HepG2 (cell line): ENCODE measurements at regions not wholly inside any gene's neighbourhood (a gene's known extent, or its start where the extent isn't known, plus 50 kb on each side); places are given as distances from the start of the nearest gene placed in this dataset.

ENCODE experiments used
- ATAC-seq: fragments of 200-7000 bp; cut with Tn5 transposase; 3 replicates; pipeline ENCODE4 v1.9.1; 2020; ENCODE audit warnings: mild to moderate bottlenecking, moderate library complexity
- BruUV-seq: library from RNA; stranded (reverse); fragments of 400-500 nt; replicated peaks from 2 replicates; lab custom pipeline; 2021; lab: Mats Ljungman, UMichigan
- CTCF ChIA-PET: fragments of 300-600 bp; formaldehyde crosslinking; extraction: SDS; loops from one replicate; lab custom pipeline; 2021; ENCODE audit warnings: low total read pairs, inconsistent platforms, low intra/inter-chr PET ratio; lab: Yijun Ruan, JAX
- POLR2A ChIA-PET: fragments of 350-600 bp; sonication (Branson Sonifier 250); formaldehyde crosslinking; loops from one replicate; lab custom pipeline; 2020; ENCODE audit warnings: antibody characterized with exemption, inconsistent platforms; lab: Yijun Ruan, JAX
- DNase-seq: peaks from one replicate; pipeline ENCODE4 v3.0.0-alpha.2; 2015; ENCODE audit warnings: low spot score
- FAIRE-seq: peaks from 3 replicates; lab custom pipeline; 2011; peaks lifted over from hg19 to GRCh38; lab: Jason Lieb, UNC
- H2AFZ ChIP-seq: one replicate; pipeline ENCODE4 v1.6.1; 2011; ENCODE audit warnings: low read length, inconsistent platforms
- H3K27ac ChIP-seq: fragments of 300-600 bp; 3 replicates; pipeline ENCODE4 v1.8.0; 2011; ENCODE audit warnings: mixed run types, mild to moderate bottlenecking, mixed read lengths, low read length, inconsistent platforms; ENCODE audit not compliant: insufficient read depth; ENCODE audit errors: extremely low read length
- H3K27me3 ChIP-seq, 2 experiments: fragments of 200-600 bp in 1 of 2; 2 replicates in 1 of 2; 3 replicates in 1 of 2; pipeline versions ENCODE4 v1.6.0 to v1.8.0; 2011; ENCODE audit warnings: low read length in 2 of 2, mild to moderate bottlenecking in 2 of 2, moderate library complexity in 2 of 2, inconsistent platforms in 1 of 2; ENCODE audit not compliant: insufficient read depth in 2 of 2, control insufficient read depth in 1 of 2
- H3K36me3 ChIP-seq, 2 experiments: fragments of 200-600 bp in 1 of 2; replicated peaks in 1 of 2; 2 replicates in 1 of 2; 3 replicates in 1 of 2; pipeline versions ENCODE4 v1.5.1 to v1.8.0; 2011; ENCODE audit warnings: low read length in 2 of 2, inconsistent platforms in 1 of 2; ENCODE audit not compliant: insufficient read depth in 2 of 2, control insufficient read depth in 1 of 2
- H3K4me1 ChIP-seq: 2 replicates; pipeline ENCODE4 v1.5.1; 2012; ENCODE audit warnings: low read length, inconsistent platforms; ENCODE audit not compliant: insufficient read depth
- H3K4me2 ChIP-seq: 2 replicates; pipeline ENCODE4 v1.6.0; 2011; ENCODE audit warnings: low read depth, low read length, inconsistent platforms
- H3K4me3 ChIP-seq, 3 experiments: fragments of 200-600 bp in 1 of 3; sonication (generic), shearing (Covaris generic) in 1 of 3; replicated peaks in 1 of 3; 2 replicates each; pipeline ENCODE4 v1.5.1; 2011 to 2016; ENCODE audit warnings: low read length in 3 of 3, inconsistent platforms in 2 of 3, low read depth in 2 of 3, mild to moderate bottlenecking in 2 of 3, control low read depth in 1 of 3, mixed read lengths in 1 of 3; ENCODE audit not compliant: insufficient read depth in 1 of 3
- H3K79me2 ChIP-seq: one replicate; pipeline ENCODE4 v1.6.1; 2011; ENCODE audit warnings: low read length, inconsistent platforms; ENCODE audit not compliant: insufficient read depth
- H3K9ac ChIP-seq: 2 replicates; pipeline ENCODE4 v1.6.0; 2011; ENCODE audit warnings: mild to moderate bottlenecking, low read depth, low read length, inconsistent platforms; ENCODE audit not compliant: insufficient read depth
- H3K9me3 ChIP-seq: 2 replicates; pipeline ENCODE4 v1.5.1; 2012; ENCODE audit warnings: mild to moderate bottlenecking, low read length
- H4K20me1 ChIP-seq: 2 replicates; pipeline ENCODE4 v1.6.0; 2011; ENCODE audit warnings: inconsistent platforms, mild to moderate bottlenecking, low read length, moderate library complexity; ENCODE audit not compliant: insufficient read depth
- MAFF ChIP-seq: IDR thresholded peaks from 2 replicates; pipeline ENCODE4 v1.6.1; 2011; ENCODE audit warnings: low read depth, low read length, improper control_type of control experiment
- MTA1 ChIP-seq: sonication (generic); formaldehyde crosslinking; IDR thresholded peaks from 2 replicates; pipeline ENCODE4 v1.4.0; 2020; ENCODE audit warnings: missing genetic modification reagents, mild to moderate bottlenecking, borderline replicate concordance
- PAF1 ChIP-seq: IDR thresholded peaks from 2 replicates; pipeline ENCODE4 v1.6.1; 2016; ENCODE audit warnings: missing genetic modification reagents, missing compliant biosample characterization
- SIN3B ChIP-seq: fragments of 150-350 bp; IDR thresholded peaks from 2 replicates; pipeline ENCODE4 v1.6.1; 2014; ENCODE audit warnings: low read length
- SRY ChIP-seq: sonication (generic); formaldehyde crosslinking; IDR thresholded peaks from 2 replicates; pipeline ENCODE4 v1.8.0; 2022; ENCODE audit warnings: mild to moderate bottlenecking, missing genetic modification reagents
- ZBTB7A ChIP-seq: sonication (generic); formaldehyde crosslinking; IDR thresholded peaks from 2 replicates; pipeline ENCODE4 v1.8.0; 2022; ENCODE audit warnings: mild to moderate bottlenecking, missing genetic modification reagents
- ZMYM3 ChIP-seq: sonication (generic); formaldehyde crosslinking; IDR thresholded peaks from 2 replicates; pipeline ENCODE4 v1.5.1; 2020; ENCODE audit warnings: mild to moderate bottlenecking, missing genetic modification reagents
- ZNF282 ChIP-seq: fragments of 450-650 bp; IDR thresholded peaks from 2 replicates; pipeline ENCODE4 v1.6.1; 2018; ENCODE audit not compliant: partially characterized antibody
- ZNF570 ChIP-seq: sonication (generic); formaldehyde crosslinking; IDR thresholded peaks from 2 replicates; pipeline ENCODE4 v1.4.0; 2020; ENCODE audit warnings: mild to moderate bottlenecking, missing genetic modification reagents, borderline replicate concordance
- ZNF780A ChIP-seq: sonication (generic); formaldehyde crosslinking; IDR thresholded peaks from 2 replicates; pipeline ENCODE4 v1.8.0; 2022; ENCODE audit warnings: mild to moderate bottlenecking, missing genetic modification reagents, moderate library complexity
- ZNF781 ChIP-seq: sonication (generic); formaldehyde crosslinking; IDR thresholded peaks from 2 replicates; pipeline ENCODE4 v1.5.1; 2020; ENCODE audit warnings: borderline replicate concordance, mild to moderate bottlenecking, missing genetic modification reagents; ENCODE audit errors: not compliant biosample characterization
- WGBS: methylation state at CpG from one replicate; pipeline ENCODE4 v1.1.6; 2017; ENCODE audit warnings: low lambda C conversion rate; 5-methylcytosine and 5-hydroxymethylcytosine counted together
- in situ Hi-C: cut with HindIII; loops from 2 replicates; pipeline ENCODE4 v1.10.0; 2017; ENCODE audit warnings: low pct_unique_long_range_greater_than_20kb; ENCODE audit not compliant: extremely low pct_ligation_motif_present
- intact Hi-C: fragments of 100-400 bp; cut with micrococcal nuclease; formaldehyde crosslinking; loops from one replicate; pipeline ENCODE4 v1.10.0; 2022; ENCODE audit not compliant: unreplicated experiment
- TF ChIP-seq, protein P1 (sequence below): sonication (generic); formaldehyde crosslinking; IDR thresholded peaks from 2 replicates; pipeline ENCODE4 v1.8.0; 2022; ENCODE audit warnings: mild to moderate bottlenecking, missing genetic modification reagents, borderline replicate concordance
- TF ChIP-seq, protein P2 (sequence below): IDR thresholded peaks from 2 replicates; pipeline ENCODE4 v1.6.1; 2016
- TF ChIP-seq, protein P3 (sequence below), 2 experiments: fragments of 450-650 bp in 1 of 2; sonication (generic) in 1 of 2; formaldehyde crosslinking in 1 of 2; IDR thresholded peaks; 2 replicates each; pipeline versions ENCODE4 v1.6.1 to v1.8.0; 2016 to 2022; ENCODE audit warnings: antibody characterized with exemption in 1 of 2, mild to moderate bottlenecking in 1 of 2, missing genetic modification reagents in 1 of 2

DNA sequence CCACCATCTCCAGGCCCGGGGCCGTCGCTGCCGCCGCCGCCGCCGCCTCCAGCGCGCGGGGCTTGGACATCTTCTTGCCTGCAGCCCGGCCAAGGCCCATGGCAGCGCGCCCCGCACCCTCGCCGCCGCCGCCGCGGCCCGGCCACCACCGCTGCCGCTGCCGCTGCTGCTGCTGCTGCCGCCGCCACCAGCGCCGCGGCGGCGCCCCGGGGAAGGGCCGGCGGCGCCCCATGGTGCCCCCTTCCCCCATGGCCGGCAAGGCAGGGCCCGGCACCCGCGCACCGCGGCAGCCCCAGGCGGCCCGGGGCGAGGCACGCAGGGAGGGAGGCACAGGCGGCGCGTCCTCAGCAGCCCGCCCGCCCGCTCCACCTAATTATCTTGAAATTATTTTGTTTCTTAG lies 3057.4 kb downstream of the RPIA start:
- no peaks in the 10 kb centered on the region for H3K9me3 ChIP-seq
- in situ Hi-C loops, result no loop called here
- H3K36me3 ChIP-seq, result no peaks in the 10 kb centered on the region
- FAIRE-seq, result no peak
- ATAC-seq, result no peak; the same call in 2 of the 3 replicates
- WGBS, result 75% methylated on average over 45 of the region's 52 CpGs
- H3K4me3 ChIP-seq, result no peak overlapping the region
- no peak overlapping the region for H2AFZ ChIP-seq
- H4K20me1 ChIP-seq, result no peaks in the 10 kb centered on the region
- DNase-seq, result no peak
- no peaks in the 10 kb centered on the region for H3K79me2 ChIP-seq
- POLR2A ChIA-PET, result no interaction called here
- CTCF ChIA-PET, result no interaction called here
- H3K9ac ChIP-seq, result no peak overlapping the region
- H3K27me3 ChIP-seq, result peaks cover 2 to 8% of the 10 kb centered on the region in 2 experiments; a peak in 3 of 5 replicates
- H3K4me2 ChIP-seq, result no peak overlapping the region
- intact Hi-C loops, result no loop called here
- H3K4me1 ChIP-seq, result no peaks in the 10 kb centered on the region
- H3K27ac ChIP-seq, result no peak overlapping the region
- BruUV-seq, result no TSS peak
- TF ChIP-seq, protein P1, sequence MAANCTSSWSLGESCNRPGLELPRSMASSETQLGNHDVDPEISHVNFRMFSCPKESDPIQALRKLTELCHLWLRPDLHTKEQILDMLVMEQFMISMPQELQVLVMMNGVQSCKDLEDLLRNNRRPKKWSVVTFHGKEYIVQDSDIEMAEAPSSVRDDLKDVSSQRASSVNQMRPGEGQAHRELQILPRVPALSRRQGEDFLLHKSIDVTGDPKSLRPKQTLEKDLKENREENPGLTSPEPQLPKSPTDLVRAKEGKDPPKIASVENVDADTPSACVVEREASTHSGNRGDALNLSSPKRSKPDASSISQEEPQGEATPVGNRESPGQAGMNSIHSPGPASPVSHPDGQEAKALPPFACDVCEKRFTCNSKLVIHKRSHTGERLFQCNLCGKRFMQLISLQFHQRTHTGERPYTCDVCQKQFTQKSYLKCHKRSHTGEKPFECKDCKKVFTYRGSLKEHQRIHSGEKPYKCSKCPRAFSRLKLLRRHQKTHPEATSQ (CRISPR knock-in tag), result no peak
- TF ChIP-seq MTA1 (CRISPR knock-in tag), result no peak
- TF ChIP-seq SRY, result no peak
- TF ChIP-seq ZNF780A (CRISPR knock-in tag), result no peak
- no peak for TF ChIP-seq ZNF282
- TF ChIP-seq ZBTB7A (CRISPR knock-in tag), result no peak
- TF ChIP-seq, protein P2, sequence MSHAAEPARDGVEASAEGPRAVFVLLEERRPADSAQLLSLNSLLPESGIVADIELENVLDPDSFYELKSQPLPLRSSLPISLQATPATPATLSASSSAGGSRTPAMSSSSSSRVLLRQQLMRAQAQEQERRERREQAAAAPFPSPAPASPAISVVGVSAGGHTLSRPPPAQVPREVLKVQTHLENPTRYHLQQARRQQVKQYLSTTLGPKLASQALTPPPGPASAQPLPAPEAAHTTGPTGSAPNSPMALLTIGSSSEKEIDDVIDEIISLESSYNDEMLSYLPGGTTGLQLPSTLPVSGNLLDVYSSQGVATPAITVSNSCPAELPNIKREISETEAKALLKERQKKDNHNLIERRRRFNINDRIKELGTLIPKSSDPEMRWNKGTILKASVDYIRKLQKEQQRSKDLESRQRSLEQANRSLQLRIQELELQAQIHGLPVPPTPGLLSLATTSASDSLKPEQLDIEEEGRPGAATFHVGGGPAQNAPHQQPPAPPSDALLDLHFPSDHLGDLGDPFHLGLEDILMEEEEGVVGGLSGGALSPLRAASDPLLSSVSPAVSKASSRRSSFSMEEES (CRISPR knock-in tag), result no peak
- no peak for TF ChIP-seq ZNF781 (CRISPR knock-in tag)
- TF ChIP-seq MAFF, result no peak
- no peak for TF ChIP-seq SIN3B
- TF ChIP-seq ZMYM3 (CRISPR knock-in tag), result no peak
- no peak for TF ChIP-seq PAF1 (CRISPR knock-in tag)
- TF ChIP-seq, protein P3, sequence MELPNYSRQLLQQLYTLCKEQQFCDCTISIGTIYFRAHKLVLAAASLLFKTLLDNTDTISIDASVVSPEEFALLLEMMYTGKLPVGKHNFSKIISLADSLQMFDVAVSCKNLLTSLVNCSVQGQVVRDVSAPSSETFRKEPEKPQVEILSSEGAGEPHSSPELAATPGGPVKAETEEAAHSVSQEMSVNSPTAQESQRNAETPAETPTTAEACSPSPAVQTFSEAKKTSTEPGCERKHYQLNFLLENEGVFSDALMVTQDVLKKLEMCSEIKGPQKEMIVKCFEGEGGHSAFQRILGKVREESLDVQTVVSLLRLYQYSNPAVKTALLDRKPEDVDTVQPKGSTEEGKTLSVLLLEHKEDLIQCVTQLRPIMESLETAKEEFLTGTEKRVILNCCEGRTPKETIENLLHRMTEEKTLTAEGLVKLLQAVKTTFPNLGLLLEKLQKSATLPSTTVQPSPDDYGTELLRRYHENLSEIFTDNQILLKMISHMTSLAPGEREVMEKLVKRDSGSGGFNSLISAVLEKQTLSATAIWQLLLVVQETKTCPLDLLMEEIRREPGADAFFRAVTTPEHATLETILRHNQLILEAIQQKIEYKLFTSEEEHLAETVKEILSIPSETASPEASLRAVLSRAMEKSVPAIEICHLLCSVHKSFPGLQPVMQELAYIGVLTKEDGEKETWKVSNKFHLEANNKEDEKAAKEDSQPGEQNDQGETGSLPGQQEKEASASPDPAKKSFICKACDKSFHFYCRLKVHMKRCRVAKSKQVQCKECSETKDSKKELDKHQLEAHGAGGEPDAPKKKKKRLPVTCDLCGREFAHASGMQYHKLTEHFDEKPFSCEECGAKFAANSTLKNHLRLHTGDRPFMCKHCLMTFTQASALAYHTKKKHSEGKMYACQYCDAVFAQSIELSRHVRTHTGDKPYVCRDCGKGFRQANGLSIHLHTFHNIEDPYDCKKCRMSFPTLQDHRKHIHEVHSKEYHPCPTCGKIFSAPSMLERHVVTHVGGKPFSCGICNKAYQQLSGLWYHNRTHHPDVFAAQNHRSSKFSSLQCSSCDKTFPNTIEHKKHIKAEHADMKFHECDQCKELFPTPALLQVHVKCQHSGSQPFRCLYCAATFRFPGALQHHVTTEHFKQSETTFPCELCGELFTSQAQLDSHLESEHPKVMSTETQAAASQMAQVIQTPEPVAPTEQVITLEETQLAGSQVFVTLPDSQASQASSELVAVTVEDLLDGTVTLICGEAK (IDR thresholded peaks at IDR 0.05), result no peak
- TF ChIP-seq, protein P3 (CRISPR knock-in tag; IDR thresholded peaks at IDR 0.05), result no peak
- no peak for TF ChIP-seq ZNF570 (CRISPR knock-in tag)
